Stimulated activated effector memory CD8-positive, alpha-beta T cell treated with anti-CD3 and anti-CD28 coated beads, Interleukin-12 subunit alpha, Interleukin-12 subunit beta, amount 100 ng/mL, for 72 hours (primary cell): ENCODE measurements at regions not wholly inside any gene's neighbourhood (a gene's known extent, or its start where the extent isn't known, plus 50 kb on each side); places are given as distances from the start of the nearest gene placed in this dataset.

Experiments
- ATAC-seq: fragments of 150-1000 bp; cut with Tn5 transposase; 2 replicates; pipeline ENCODE4 v1.10.0; 2021
- DNase-seq, 2 donors: peaks; one replicate each; pipeline ENCODE4 v3.0.0; 2021 to 2022; ENCODE audit warnings: low spot score in 2 of 2
- H3K27ac Mint-ChIP-seq: one replicate; pipeline ENCODE4 v1.8.0; 2022; ENCODE audit warnings: mild to moderate bottlenecking, mixed read lengths
- H3K36me3 Mint-ChIP-seq: one replicate; pipeline ENCODE4 v1.8.0; 2022; ENCODE audit warnings: mild to moderate bottlenecking, mixed read lengths
- H3K4me1 Mint-ChIP-seq: one replicate; pipeline ENCODE4 v1.8.0; 2022; ENCODE audit warnings: mixed read lengths
- H3K4me3 Mint-ChIP-seq: one replicate; pipeline ENCODE4 v1.8.0; 2022; ENCODE audit warnings: mild to moderate bottlenecking, mixed read lengths
- H3K9me3 Mint-ChIP-seq: one replicate; pipeline ENCODE4 v1.8.0; 2022; ENCODE audit warnings: mixed read lengths

DNA sequence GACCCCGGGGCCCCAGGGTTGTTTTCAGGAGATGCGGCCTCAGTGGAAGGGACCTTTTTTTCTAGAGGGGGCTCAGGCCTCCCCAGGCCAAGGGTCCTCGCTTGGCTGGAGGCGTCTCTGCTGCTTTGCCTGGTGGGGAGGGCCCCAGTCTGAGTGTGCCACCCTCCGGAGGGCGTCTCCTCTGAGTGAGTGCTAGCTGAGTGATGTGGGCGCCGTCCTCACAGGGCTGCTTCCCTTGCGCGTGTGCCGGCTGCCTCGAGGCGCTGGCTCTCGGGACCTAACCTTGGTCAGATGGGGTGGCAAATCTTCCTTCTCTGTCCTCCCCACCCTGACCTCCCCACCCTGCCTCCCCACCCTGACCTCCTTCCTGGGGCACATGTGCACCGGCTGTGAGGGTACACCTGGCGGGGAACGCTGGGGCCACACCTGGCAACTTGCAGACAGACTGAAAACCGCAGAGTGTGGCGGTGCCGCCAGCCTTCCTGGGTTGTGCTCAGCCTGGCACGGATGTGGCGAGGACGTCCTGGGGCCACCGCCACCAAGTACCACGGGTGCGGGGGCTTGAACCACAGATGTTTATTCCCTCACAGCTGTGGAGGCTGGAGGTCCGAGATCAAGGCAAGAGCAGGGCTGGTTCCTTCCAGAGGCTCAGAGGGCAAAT is 93.0 kb upstream of the TTC34 start:
- H3K4me1 Mint-ChIP-seq: no peaks in the 10 kb centered on the region
- H3K9me3 Mint-ChIP-seq: no peaks in the 10 kb centered on the region
- H3K4me3 Mint-ChIP-seq: no peak overlapping the region
- H3K27ac Mint-ChIP-seq: no peak overlapping the region
- no peak for DNase-seq
- no peaks in the 10 kb centered on the region for H3K36me3 Mint-ChIP-seq
- peak; percentile 43 for ATAC-seq

DNA sequence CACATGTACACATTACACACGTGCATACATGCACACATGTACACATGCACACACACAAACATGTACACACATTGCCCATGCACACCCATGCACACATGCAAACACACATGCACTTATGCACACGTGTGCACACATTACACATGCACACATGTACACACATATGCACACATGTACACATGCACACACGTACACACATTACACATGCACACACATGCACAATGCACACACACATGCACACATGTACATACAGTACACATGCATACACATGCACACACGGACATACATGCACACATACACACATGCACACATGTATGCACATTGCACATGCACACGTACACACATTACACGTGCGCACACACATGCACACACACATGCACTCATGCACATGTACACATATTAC is 95.3 kb upstream of the TTC34 start:
- no peak for DNase-seq
- no peak overlapping the region for H3K4me3 Mint-ChIP-seq
- no peak for ATAC-seq
- H3K27ac Mint-ChIP-seq: no peak overlapping the region
- no peaks in the 10 kb centered on the region for H3K9me3 Mint-ChIP-seq
- no peaks in the 10 kb centered on the region for H3K36me3 Mint-ChIP-seq
- H3K4me1 Mint-ChIP-seq: no peaks in the 10 kb centered on the region

DNA sequence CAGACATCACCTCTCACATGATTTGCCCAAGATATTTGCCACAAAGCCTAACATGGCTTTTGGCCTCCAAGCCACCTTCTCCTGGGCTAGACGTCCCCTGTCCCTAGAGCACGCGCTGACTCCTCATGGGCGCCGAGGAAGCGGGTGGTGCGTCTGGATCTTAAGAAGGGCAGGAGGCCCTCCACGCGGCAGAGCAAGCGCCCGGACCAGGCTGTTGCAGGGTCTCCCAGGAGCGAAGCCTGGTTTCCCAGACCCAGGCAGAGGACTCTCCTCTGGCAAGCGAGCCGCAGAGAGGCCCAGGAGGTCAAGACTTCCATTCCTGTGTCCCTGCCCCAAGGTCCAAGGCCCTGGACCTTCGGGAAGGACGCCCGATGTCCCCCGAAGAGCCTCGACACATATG is 101.7 kb upstream of the TTC34 start:
- H3K36me3 Mint-ChIP-seq: no peaks in the 10 kb centered on the region
- H3K27ac Mint-ChIP-seq: no peak overlapping the region
- no peak for DNase-seq
- no peaks in the 10 kb centered on the region for H3K4me1 Mint-ChIP-seq
- ATAC-seq: no peak
- no peak overlapping the region for H3K4me3 Mint-ChIP-seq
- no peaks in the 10 kb centered on the region for H3K9me3 Mint-ChIP-seq

DNA sequence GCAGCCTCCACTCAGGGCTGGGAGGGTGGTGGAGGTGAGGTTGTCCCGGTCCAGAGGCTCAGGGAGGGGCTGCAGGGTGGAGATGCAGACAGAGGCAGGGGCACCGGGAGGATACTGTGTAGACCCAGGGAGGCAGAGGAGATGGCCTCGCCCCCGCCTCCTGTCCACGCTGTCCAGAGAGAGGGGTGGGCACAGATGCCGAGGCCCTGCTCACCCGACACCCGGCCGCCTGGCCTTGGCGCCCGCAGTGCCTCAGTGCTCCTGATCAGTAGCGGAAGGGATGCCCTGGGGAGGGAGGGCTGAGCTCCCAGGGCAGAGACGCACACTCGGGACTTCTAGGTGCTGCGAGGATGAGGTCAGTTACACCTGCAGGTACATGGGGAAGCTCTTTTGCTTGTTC is 102.7 kb upstream of the TTC34 start:
- Mint-ChIP-seq H3K4me3 (no peak overlapping the region), H3K9me3 (no peaks in the 10 kb centered on the region), H3K36me3 (no peaks in the 10 kb centered on the region), H3K4me1 (no peaks in the 10 kb centered on the region), H3K27ac (no peak overlapping the region)
- DNase-seq (no peak), ATAC-seq (no peak)

DNA sequence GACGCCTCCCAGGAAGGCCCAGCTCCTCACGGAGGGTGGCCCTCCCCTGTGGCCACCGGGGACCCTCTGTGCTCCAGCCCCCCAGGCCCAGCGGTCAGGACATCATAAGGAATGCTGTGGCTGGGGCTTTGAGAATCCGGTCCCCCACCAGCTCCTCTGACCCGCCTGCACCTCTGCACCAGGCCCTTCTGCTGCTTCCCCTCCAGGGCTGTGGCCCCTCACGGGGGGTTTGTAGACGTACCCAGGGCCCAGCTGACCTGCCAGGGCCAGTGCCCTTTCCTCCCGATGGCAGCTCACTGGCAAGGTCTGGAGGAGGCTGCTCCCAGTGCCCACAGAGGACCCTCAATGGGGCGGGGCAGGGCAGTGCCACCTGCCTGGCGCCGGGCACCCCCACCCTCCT is 103.9 kb upstream of the TTC34 start:
- no peaks in the 10 kb centered on the region for H3K9me3 Mint-ChIP-seq
- no peak overlapping the region for H3K27ac Mint-ChIP-seq
- H3K36me3 Mint-ChIP-seq: no peaks in the 10 kb centered on the region

DNA sequence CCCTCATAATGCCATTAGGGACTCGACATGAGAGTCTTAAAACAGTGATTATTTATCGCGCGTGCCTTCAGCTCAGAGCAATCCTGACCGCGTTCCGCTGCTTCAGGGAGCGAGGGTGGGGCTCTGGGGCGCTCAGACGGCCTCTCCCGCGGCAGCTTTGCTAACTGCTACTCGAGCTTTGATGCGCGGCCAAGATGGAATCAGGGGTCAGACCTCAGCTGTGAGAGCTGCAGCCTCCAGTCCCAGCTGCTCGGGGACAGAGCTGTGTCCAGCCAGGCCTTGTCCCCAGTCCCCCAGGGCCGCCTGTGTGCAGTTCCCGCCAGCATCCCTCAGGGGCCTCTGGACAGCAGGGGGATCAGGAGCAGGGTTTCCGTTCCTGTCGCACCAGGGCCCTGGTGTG is 104.6 kb upstream of the TTC34 start:
- ATAC-seq (no peak), DNase-seq (no peak)
- no peak overlapping the region for H3K4me3 Mint-ChIP-seq
- no peaks in the 10 kb centered on the region for H3K4me1 Mint-ChIP-seq
- H3K27ac Mint-ChIP-seq: no peak overlapping the region
- no peaks in the 10 kb centered on the region for H3K9me3 Mint-ChIP-seq
- no peaks in the 10 kb centered on the region for H3K36me3 Mint-ChIP-seq

More for the DNA sequence above, 103.9 kb upstream of the TTC34 start:
- no peak for DNase-seq
- Mint-ChIP-seq H3K4me3 (no peak overlapping the region), H3K4me1 (no peaks in the 10 kb centered on the region)
- ATAC-seq: no peak

DNA sequence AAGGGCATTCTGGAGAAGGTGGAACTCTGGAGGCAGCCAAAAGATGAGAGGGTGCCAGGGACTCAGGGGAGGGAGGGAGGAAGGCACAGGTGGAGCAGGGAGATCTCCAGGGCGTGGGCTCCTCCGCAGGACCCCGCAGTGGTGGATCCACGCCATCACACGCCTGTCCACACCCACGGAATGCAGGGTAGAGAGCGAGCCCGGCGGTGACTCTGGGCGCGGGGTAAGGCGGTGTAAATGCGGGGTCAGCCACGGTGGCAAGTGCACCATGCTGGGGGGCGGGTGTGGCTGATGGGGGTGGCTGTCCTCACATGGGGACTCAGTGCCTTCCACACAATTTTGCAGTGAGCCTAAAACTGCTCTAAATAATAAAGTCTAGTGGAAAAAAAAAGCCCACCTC is 105.1 kb upstream of the TTC34 start:
- no peak overlapping the region for H3K27ac Mint-ChIP-seq
- no peak for ATAC-seq
- H3K36me3 Mint-ChIP-seq: no peaks in the 10 kb centered on the region
- no peak overlapping the region for H3K4me3 Mint-ChIP-seq
- no peak for DNase-seq
- H3K4me1 Mint-ChIP-seq: no peaks in the 10 kb centered on the region
- no peaks in the 10 kb centered on the region for H3K9me3 Mint-ChIP-seq

DNA sequence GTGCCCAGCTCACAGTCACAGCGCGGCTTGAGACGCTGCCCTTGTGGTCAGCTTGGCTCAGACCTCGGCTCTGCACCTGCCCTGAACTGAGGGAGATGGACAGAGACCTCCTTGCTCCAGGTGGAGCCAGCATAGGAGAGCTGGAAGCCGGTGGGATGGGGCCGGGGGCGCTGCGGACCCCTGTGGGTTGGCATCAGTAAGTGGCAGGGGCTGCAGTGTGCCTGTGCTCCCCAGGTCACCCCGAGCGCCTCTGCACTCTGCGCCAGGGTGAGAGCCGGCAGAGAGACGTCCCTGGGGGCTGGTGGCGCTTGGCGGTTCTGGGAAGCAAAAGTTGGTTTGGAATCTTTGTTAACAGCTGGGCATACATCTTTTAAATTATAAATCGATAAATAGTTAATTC is 105.6 kb upstream of the TTC34 start:
- Mint-ChIP-seq H3K4me1 (no peaks in the 10 kb centered on the region), H3K4me3 (no peak overlapping the region), H3K27ac (no peak overlapping the region), H3K36me3 (no peaks in the 10 kb centered on the region), H3K9me3 (no peaks in the 10 kb centered on the region)
- ATAC-seq (no peak), DNase-seq (no peak)

DNA sequence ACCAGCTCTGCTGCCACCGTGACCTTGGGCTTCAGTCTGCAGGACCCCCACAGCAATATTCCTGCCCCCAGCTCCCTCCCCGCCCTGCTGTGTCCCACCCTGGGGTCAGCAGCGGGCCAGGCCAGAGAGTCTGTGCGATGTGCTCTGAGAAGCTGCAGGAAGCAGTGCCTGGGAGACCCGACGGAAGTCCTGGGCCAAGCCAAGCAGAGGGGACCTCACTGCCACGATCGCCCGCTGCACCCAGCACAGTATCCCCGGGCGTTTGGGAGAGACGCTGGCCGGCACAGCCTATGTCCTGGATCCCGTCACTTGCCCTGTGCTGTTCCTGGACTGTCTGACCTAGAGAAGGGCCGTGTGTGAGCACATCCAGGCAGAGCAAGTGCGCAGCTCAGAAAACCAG is 106.6 kb upstream of the TTC34 start:
- Mint-ChIP-seq H3K36me3 (no peaks in the 10 kb centered on the region), H3K4me1 (no peaks in the 10 kb centered on the region), H3K9me3 (no peaks in the 10 kb centered on the region), H3K4me3 (no peak overlapping the region), H3K27ac (no peak overlapping the region)
- ATAC-seq: no peak
- no peak for DNase-seq

DNA sequence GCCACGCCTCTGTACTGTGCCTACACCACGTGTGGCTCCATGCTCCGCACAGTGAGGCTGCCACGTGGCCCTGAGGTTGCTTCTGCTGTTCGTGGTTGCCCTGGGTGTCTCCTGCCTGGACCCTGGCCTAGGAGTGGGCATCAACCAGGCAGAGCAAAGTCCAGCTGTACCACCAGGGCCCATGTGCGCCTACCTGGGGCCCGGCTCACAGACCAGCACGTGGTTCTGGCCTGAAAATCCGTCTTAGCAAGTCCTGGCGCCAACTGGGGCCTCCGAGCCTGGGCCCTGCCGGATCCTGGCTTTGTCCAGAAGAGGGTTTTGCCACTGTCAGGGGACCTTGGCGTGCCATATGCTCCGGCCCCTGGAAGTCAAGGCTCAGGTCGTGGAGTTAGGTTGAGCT is 107.1 kb upstream of the TTC34 start:
- H3K4me1 Mint-ChIP-seq: no peaks in the 10 kb centered on the region
- H3K4me3 Mint-ChIP-seq: no peak overlapping the region
- no peaks in the 10 kb centered on the region for H3K36me3 Mint-ChIP-seq
- H3K9me3 Mint-ChIP-seq: no peaks in the 10 kb centered on the region
- H3K27ac Mint-ChIP-seq: no peak overlapping the region
- ATAC-seq (no peak), DNase-seq (no peak)

DNA sequence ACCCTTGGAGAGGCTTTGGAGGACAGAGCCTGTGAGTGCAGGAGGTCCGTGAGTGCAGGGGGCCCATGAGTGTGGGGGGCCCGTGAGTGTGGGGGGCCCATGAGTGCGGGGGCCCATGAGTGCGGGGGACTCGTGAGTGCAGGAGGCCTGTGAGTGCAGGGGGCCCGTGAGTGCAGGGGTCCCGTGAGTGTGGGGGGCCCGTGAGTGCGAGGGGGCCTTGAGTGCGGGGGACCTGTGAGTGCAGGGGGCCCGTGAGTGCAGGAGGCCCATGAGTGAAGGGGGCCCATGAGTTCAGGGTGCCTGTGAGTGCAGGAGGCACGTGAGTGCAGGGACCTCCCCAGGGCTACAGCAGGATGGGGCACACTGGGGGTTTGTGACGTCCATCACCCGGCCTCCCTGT is 108.3 kb upstream of the TTC34 start:
- ATAC-seq: no peak
- no peak for DNase-seq
- H3K4me1 Mint-ChIP-seq: no peaks in the 10 kb centered on the region

DNA sequence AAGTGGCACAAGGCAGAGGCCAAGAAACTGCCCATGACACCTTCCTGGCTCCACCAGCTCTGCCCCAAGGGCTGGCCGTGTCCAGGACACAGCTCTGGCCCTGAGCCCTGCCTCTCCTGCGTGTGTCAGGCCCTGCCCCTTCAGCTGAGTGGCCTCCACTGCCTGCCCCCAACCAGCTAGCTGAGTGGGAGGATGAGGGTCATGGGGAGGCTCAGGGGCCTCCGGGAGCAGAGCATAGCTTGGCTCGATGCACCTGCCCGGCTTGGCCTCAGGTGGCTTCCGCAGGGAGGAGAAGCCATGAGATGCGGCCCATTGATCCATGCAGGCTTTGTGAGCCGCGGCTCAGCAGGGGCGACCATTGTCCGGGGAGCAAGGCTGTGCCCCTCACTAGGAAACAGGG is 108.7 kb upstream of the TTC34 start:
- DNase-seq (no peak), ATAC-seq (no peak)
- Mint-ChIP-seq H3K4me3 (no peak overlapping the region), H3K4me1 (no peaks in the 10 kb centered on the region), H3K9me3 (no peaks in the 10 kb centered on the region), H3K36me3 (no peaks in the 10 kb centered on the region), H3K27ac (no peak overlapping the region)

More for the DNA sequence above, 108.3 kb upstream of the TTC34 start:
- Mint-ChIP-seq H3K27ac (no peak overlapping the region), H3K9me3 (no peaks in the 10 kb centered on the region), H3K4me3 (no peak overlapping the region), H3K36me3 (no peaks in the 10 kb centered on the region)

DNA sequence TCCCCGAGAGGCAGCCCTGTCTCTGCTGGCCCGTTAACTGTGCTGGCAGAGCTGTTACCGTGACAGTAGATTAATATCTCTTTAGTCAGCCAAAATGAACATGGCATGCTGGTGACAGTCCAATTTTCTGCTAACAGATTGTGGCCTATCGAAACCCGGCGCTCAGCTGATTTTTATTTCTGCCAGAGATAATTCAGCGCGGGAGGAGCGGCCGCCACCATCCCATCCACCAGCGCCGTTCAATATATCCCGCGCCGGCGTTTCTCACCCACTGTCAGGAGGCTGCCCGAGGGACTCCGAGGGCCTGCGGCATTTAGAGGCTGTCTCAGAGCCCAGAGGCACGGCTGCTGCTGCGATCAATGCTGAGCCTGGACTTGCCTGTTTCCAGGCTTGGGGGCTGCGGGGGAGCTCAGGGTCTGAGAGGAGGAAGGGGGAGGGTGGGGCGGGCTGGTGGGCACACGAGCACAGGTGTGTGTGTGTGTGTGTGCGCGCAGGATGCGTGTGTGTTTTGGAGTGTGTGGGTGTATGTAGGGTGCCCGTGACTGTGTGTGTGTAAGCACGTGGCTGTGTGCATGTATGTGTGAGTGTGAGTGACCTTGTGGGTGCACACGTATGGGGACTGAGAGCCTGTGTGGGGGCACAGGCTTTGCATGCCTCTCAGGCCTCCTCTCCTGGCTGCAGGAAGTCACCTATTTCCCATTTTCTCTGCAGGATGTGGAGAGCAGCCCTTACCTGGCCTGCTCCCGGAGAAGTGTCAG is 109.7 kb upstream of the ACTRT2 start:
- DNase-seq: no peak
- Mint-ChIP-seq H3K4me3 (no peak overlapping the region), H3K4me1 (no peaks in the 10 kb centered on the region), H3K27ac (no peak overlapping the region), H3K9me3 (peaks cover 5% of the 10 kb centered on the region), H3K36me3 (no peaks in the 10 kb centered on the region)
- ATAC-seq: no peak

DNA sequence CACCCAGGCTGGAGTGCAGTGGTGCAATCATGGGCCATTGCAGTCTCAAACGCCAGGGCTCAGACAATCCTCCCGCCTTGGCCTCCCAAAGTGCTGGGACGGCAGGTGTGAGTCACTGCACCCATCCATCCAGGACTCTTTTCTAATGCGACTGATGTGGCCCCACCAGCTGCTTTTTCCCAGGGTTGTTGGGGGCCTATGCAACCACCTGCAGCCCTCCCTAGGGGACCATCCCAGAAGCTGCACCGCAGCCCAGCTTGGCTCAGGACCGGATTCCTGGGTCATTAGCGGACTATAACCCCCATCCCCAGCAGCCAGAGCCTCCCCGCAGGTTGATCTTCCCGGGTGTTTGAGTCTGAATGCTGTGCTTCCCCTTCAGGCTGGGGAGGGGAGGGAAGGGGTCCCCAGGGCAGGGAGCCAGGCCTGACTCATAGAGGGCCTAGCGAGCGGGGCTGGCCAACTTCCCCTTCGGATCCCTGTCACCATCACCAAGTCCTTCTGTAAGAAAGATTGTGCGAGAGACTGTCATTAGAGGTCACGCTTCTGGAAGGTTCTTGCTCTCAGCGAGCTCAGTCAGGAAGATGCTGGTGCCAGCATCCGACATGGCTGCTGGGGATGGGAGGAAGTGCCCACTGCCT is 108.7 kb upstream of the ACTRT2 start:
- Mint-ChIP-seq H3K36me3 (no peaks in the 10 kb centered on the region), H3K9me3 (peaks cover 5% of the 10 kb centered on the region), H3K4me1 (no peaks in the 10 kb centered on the region)

DNA sequence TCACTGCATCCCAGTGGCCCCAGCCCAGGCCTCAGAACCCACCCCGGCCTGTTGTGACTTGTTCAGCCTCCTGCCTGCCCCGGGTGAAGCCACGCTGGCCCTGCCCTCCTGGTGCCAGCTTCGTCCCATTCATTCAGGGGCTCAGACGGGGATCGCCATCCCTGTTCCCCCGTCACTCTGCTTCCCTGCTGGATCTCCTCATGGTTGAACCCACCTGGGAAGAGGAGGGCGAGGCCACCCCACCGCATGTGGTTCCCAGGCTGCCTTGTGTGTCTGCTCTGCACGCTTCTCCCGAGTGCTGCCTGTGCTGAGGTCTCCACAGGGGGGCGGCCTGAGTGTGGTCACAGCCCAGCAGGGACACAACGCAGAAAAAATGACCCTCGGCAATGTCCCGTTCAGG is 108.2 kb upstream of the ACTRT2 start:
- no peak overlapping the region for H3K4me3 Mint-ChIP-seq
- peaks cover 5% of the 10 kb centered on the region for H3K9me3 Mint-ChIP-seq
- DNase-seq: no peak
- ATAC-seq: no peak
- no peaks in the 10 kb centered on the region for H3K36me3 Mint-ChIP-seq
- H3K27ac Mint-ChIP-seq: no peak overlapping the region
- no peaks in the 10 kb centered on the region for H3K4me1 Mint-ChIP-seq

More for the DNA sequence above, 108.7 kb upstream of the ACTRT2 start:
- Mint-ChIP-seq H3K27ac (no peak overlapping the region), H3K4me3 (no peak overlapping the region)
- ATAC-seq: no peak
- DNase-seq: no peak

DNA sequence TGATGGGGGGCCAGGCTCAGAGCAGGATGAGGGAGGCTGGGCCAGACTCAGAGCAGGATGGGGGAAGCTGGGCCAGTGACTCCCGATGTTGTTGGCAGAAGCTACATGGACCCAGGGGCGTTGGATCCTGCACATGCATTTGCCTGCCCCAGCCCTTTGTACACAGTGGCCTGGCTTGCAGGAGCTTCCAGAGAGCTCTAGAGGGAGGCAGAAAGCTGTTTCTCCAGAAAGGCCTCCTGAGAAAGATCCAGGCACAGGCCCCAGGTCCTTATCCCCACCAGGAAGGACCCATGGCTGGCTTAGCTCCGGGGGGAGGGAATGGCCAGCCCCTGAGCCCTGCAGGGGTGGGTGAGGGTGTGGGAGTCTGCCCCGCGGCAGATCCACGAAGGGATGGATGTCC is 106.6 kb upstream of the ACTRT2 start:
- H3K4me1 Mint-ChIP-seq: no peaks in the 10 kb centered on the region
- H3K27ac Mint-ChIP-seq: no peak overlapping the region
- peaks cover 5% of the 10 kb centered on the region for H3K9me3 Mint-ChIP-seq

More for the DNA sequence above, 106.6 kb upstream of the ACTRT2 start:
- Mint-ChIP-seq H3K4me3 (no peak overlapping the region), H3K36me3 (no peaks in the 10 kb centered on the region)
- ATAC-seq (no peak), DNase-seq (no peak)
